ENCODE measurements at regions not wholly inside any gene's neighbourhood (a gene's known extent, or its start where the extent isn't known, plus 50 kb on each side); places are given as distances from the start of the nearest gene placed in this dataset.

DNA sequence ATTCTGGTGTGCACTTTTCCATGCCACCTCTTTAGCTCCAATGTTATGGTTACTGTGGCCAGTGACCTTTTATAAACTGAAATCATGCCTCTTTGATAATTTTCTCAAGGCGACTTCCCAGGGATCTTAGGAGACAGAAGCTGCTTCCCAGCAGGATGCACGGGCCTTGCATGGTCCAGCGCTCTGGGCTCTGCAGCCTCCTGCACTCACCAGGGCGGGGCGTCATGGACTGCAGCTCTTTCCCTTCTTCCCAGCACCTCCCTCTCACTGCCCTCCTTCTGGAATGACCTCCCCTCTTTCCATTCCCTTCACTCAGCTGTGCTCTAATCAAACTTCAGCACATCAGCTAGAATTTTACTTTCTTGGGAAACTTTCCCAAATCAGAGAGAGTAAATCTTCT is 318.3 kb downstream of the IRS2 start:
- Histone ChIP-seq H3K9me3 (replicated peaks in 1 of 2; ENCODE audit: control insufficient read depth in 1 of 2, insufficient read depth in 1 of 2, low read length in 2 of 2) (no peaks in the 10 kb centered on the region), H2AFZ (ENCODE audit: insufficient read depth, low read depth, low read length, poor library complexity, severe bottlenecking) (no peak overlapping the region), H3K9ac (ENCODE audit: insufficient read depth, low read length, poor library complexity, severe bottlenecking) (no peak overlapping the region), H3K27ac (ENCODE audit: low read depth in 1 of 2, low read length in 2 of 2) (no peak overlapping the region), H3K4me3 (replicated peaks in 1 of 3; ENCODE audit: low read depth in 2 of 3, low read length in 3 of 3) (no peak overlapping the region), H3K36me3 (replicated peaks in 1 of 2; ENCODE audit: control insufficient read depth in 1 of 2, insufficient read depth in 2 of 2, low read length in 2 of 2) (no peaks in the 10 kb centered on the region), H3K79me2 (ENCODE audit: insufficient read depth, low read length) (no peaks in the 10 kb centered on the region), H4K20me1 (ENCODE audit: insufficient read depth, low read length) (no peaks in the 10 kb centered on the region), H3K4me2 (replicated peaks; ENCODE audit: extremely low read depth, low read length, poor library complexity, severe bottlenecking) (no peak overlapping the region), H3K4me1 (ENCODE audit: control insufficient read depth in 1 of 2, insufficient read depth in 2 of 2, low read length in 2 of 2) (no peaks in the 10 kb centered on the region), H3K27me3 (ENCODE audit: control insufficient read depth in 2 of 2, insufficient read depth in 2 of 2, low read length in 2 of 2) (peaks cover 0 to 3% of the 10 kb centered on the region in 2 donors)
- Mint-ChIP-seq H3K27me3 (ENCODE audit: low read depth in 3 of 3) (peaks cover 0 to 4% (median 1%) of the 10 kb centered on the region in 3 donors), H3K36me3 (peaks cover 0 to 3% of the 10 kb centered on the region in 2 donors), H3K9me3 (peaks cover 2 to 20% (median 7%) of the 10 kb centered on the region in 7 donors), H3K27ac (no peak overlapping the region), H3K4me1 (peaks cover 5% of the 10 kb centered on the region), H3K4me3 (no peak overlapping the region)
- WGBS (ENCODE audit: insufficient coverage) = 67% methylated on average over 5 of the region's 5 CpGs
- no peak for DNase-seq
- TF ChIP-seq, protein P1, sequence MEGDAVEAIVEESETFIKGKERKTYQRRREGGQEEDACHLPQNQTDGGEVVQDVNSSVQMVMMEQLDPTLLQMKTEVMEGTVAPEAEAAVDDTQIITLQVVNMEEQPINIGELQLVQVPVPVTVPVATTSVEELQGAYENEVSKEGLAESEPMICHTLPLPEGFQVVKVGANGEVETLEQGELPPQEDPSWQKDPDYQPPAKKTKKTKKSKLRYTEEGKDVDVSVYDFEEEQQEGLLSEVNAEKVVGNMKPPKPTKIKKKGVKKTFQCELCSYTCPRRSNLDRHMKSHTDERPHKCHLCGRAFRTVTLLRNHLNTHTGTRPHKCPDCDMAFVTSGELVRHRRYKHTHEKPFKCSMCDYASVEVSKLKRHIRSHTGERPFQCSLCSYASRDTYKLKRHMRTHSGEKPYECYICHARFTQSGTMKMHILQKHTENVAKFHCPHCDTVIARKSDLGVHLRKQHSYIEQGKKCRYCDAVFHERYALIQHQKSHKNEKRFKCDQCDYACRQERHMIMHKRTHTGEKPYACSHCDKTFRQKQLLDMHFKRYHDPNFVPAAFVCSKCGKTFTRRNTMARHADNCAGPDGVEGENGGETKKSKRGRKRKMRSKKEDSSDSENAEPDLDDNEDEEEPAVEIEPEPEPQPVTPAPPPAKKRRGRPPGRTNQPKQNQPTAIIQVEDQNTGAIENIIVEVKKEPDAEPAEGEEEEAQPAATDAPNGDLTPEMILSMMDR (IDR thresholded peaks at IDR 0.05) = no peak
- intact Hi-C loops (cut with micrococcal nuclease) = no loop called here

DNA sequence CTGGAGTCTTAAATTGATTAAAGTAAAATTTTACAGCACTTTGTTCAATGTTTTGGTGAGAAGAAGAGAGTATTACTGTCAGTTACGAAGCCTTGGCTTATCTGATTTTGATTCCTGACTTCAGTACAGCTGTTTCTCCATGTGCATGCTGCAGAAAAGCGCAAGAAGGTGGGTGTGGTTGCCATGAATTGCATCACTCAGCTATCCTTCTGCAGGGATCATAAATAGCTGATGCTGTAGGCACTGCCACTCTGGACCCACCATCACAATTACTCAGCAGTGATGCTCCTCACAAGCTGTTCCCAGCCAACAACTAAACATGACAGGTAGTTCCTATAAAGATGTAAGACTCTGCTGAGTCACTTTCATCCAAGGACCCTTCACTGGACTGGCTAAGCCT is 321.2 kb downstream of the IRS2 start:
- H3K9me3 Mint-ChIP-seq = peaks cover 4 to 26% (median 12%) of the 10 kb centered on the region in 7 donors
- Histone ChIP-seq H3K79me2 (ENCODE audit: insufficient read depth, low read length) (no peaks in the 10 kb centered on the region), H3K4me2 (replicated peaks; ENCODE audit: extremely low read depth, low read length, poor library complexity, severe bottlenecking) (no peak overlapping the region), H3K4me1 (ENCODE audit: control insufficient read depth in 1 of 2, insufficient read depth in 2 of 2, low read length in 2 of 2) (no peaks in the 10 kb centered on the region), H3K27me3 (ENCODE audit: control insufficient read depth in 2 of 2, insufficient read depth in 2 of 2, low read length in 2 of 2) (no peaks in the 10 kb centered on the region), H3K9ac (ENCODE audit: insufficient read depth, low read length, poor library complexity, severe bottlenecking) (no peak overlapping the region), H3K36me3 (replicated peaks in 1 of 2; ENCODE audit: control insufficient read depth in 1 of 2, insufficient read depth in 2 of 2, low read length in 2 of 2) (no peaks in the 10 kb centered on the region), H2AFZ (ENCODE audit: insufficient read depth, low read depth, low read length, poor library complexity, severe bottlenecking) (no peak overlapping the region), H3K9me3 (replicated peaks in 1 of 2; ENCODE audit: control insufficient read depth in 1 of 2, insufficient read depth in 1 of 2, low read length in 2 of 2) (no peaks in the 10 kb centered on the region), H3K4me3 (replicated peaks in 1 of 3; ENCODE audit: low read depth in 2 of 3, low read length in 3 of 3) (no peak overlapping the region), H3K27ac (ENCODE audit: low read depth in 1 of 2, low read length in 2 of 2) (no peak overlapping the region), H4K20me1 (ENCODE audit: insufficient read depth, low read length) (no peaks in the 10 kb centered on the region)
- peaks cover 5% of the 10 kb centered on the region for H3K4me1 Mint-ChIP-seq
- intact Hi-C loops (cut with micrococcal nuclease) = no loop called here
- no peak overlapping the region for H3K4me3 Mint-ChIP-seq
- WGBS (ENCODE audit: insufficient coverage) = 77% methylated on average over 2 of the region's 2 CpGs
- H3K27ac Mint-ChIP-seq = no peak overlapping the region
- TF ChIP-seq, protein P1 (IDR thresholded peaks at IDR 0.05) = no peak
- peaks cover 0 to 5% of the 10 kb centered on the region in 2 donors for H3K36me3 Mint-ChIP-seq
- H3K27me3 Mint-ChIP-seq (ENCODE audit: low read depth in 3 of 3) = peaks cover 0 to 2% (median 1%) of the 10 kb centered on the region in 3 donors
- DNase-seq = peak in 1 of 3 donors; percentile 1

Data from CD14-positive monocyte (primary cell).